IgD-negative memory B cell (primary cell): ENCODE measurements at regions not wholly inside any gene's neighbourhood (a gene's known extent, or its start where the extent isn't known, plus 50 kb on each side); places are given as distances from the start of the nearest gene placed in this dataset.
A peak's percentile ranks its signal among the peaks of the same experiment; 100 is the strongest.

Experiments
- H3K27ac Mint-ChIP-seq, 3 donors: one replicate each; pipeline ENCODE4 v1.8.0; 2020 to 2022; ENCODE audit warnings: mild to moderate bottlenecking in 3 of 3, mixed read lengths in 3 of 3, moderate library complexity in 1 of 3
- H3K27me3 Mint-ChIP-seq: one replicate; pipeline ENCODE4 v1.8.0; 2021; ENCODE audit warnings: mixed read lengths
- H3K36me3 Mint-ChIP-seq: one replicate; pipeline ENCODE4 v1.8.0; 2020; ENCODE audit warnings: mild to moderate bottlenecking, mixed read lengths
- H3K4me1 Mint-ChIP-seq, 3 donors: one replicate each; pipeline ENCODE4 v1.8.0; 2020 to 2022; ENCODE audit warnings: mixed read lengths in 3 of 3, mild to moderate bottlenecking in 1 of 3
- H3K4me3 Mint-ChIP-seq, 4 donors: one replicate each; pipeline ENCODE4 v1.8.0; 2020 to 2022; ENCODE audit warnings: mild to moderate bottlenecking in 4 of 4, mixed read lengths in 4 of 4, moderate library complexity in 3 of 4
- H3K9me3 Mint-ChIP-seq, 3 donors: one replicate each; pipeline ENCODE4 v1.8.0; 2020 to 2021; ENCODE audit warnings: mixed read lengths in 3 of 3, mild to moderate bottlenecking in 1 of 3

- H3K27ac Mint-ChIP-seq = no peak overlapping the region
These were observed 123.4 kb upstream of the NEBL start for GRCh38 chr10:21020545-21020944.

GRCh38 chr10:21019436-21019835 lies 122.3 kb upstream of the NEBL start:
- Mint-ChIP-seq H3K4me3 (no peak overlapping the region), H3K27me3 (peaks cover 3% of the 10 kb centered on the region), H3K4me1 (peaks cover 0 to 2% (median 2%) of the 10 kb centered on the region in 3 donors), H3K9me3 (peaks cover 0 to 4% (median 0%) of the 10 kb centered on the region in 3 donors), H3K27ac (no peak overlapping the region), H3K36me3 (no peaks in the 10 kb centered on the region)

More at GRCh38 chr10:21020545-21020944, 123.4 kb upstream of the NEBL start:
- Mint-ChIP-seq H3K36me3 (no peaks in the 10 kb centered on the region), H3K27me3 (peaks cover 3% of the 10 kb centered on the region), H3K4me1 (peaks cover 0 to 2% (median 2%) of the 10 kb centered on the region in 3 donors), H3K9me3 (peaks cover 0 to 4% (median 0%) of the 10 kb centered on the region in 3 donors), H3K4me3 (no peak overlapping the region)

DNA sequence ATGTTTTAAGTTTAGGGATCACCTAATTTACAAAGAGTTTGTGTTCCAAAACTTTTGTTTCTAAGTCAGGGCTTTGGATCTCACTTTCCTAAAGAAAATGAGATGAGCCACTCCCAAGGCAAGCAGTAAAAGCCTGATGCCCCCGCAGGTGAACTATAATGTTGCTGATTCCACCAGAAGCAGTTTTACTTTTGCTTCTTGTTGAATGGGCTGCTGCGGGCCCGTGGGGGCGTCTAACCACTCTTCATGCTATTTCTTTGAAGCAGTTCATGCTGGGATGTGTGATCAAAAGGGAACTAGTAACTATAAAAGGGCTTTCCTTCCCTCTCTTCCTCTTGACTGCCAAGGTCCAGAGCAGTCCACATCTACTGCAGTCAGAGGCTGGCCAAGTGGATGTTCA lies 118.7 kb upstream of the NEBL start:
- Mint-ChIP-seq H3K4me1 (peaks cover 0 to 2% (median 2%) of the 10 kb centered on the region in 3 donors), H3K36me3 (no peaks in the 10 kb centered on the region), H3K4me3 (no peak overlapping the region), H3K9me3 (peaks cover 0 to 4% (median 0%) of the 10 kb centered on the region in 3 donors), H3K27me3 (peaks cover 3% of the 10 kb centered on the region), H3K27ac (no peak overlapping the region)

GRCh38 chr10:21014141-21014540 lies 117.0 kb upstream of the NEBL start:
- Mint-ChIP-seq H3K27me3 (peaks cover 3% of the 10 kb centered on the region), H3K4me3 (no peak overlapping the region), H3K9me3 (no peaks in the 10 kb centered on the region), H3K36me3 (no peaks in the 10 kb centered on the region), H3K27ac (no peak overlapping the region), H3K4me1 (peaks cover 0 to 2% (median 0%) of the 10 kb centered on the region in 3 donors)

DNA sequence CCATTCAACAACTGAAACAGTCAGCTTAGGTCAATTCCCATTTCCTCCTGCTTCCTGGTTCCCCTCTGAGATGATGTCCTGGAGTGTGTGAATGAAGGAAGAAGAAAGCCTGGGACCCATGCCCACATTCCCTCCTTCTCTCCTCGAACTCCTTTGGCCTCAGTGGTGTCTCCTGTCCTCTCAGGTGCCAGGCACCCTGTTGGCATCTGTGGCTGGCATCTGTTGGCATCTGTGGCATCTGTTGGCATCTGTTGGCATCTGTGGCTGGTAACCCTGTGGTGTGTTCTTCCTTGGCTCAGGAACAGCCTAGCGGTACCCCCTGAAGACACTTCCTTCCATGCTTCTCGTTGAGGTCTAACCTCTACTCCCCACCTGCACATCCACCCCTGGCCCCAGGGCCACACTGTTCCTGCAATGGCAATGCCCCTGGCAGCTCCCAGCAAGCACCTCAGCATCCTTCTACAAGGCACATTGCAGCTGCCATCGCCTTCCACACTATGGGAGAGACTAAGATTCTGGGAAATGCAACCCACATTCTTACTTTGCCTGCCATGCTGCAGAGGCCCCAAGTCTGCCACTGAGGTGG lies 114.4 kb upstream of the NEBL start:
- H3K4me1 Mint-ChIP-seq = no peaks in the 10 kb centered on the region
- no peak overlapping the region for H3K27ac Mint-ChIP-seq
- H3K36me3 Mint-ChIP-seq = no peaks in the 10 kb centered on the region
- no peaks in the 10 kb centered on the region for H3K27me3 Mint-ChIP-seq
- H3K9me3 Mint-ChIP-seq = no peaks in the 10 kb centered on the region
- H3K4me3 Mint-ChIP-seq = no peak overlapping the region

- no peaks in the 10 kb centered on the region for H3K36me3 Mint-ChIP-seq
- no peaks in the 10 kb centered on the region for H3K27me3 Mint-ChIP-seq
- H3K4me1 Mint-ChIP-seq = no peaks in the 10 kb centered on the region
- no peak overlapping the region for H3K27ac Mint-ChIP-seq
- no peak overlapping the region for H3K4me3 Mint-ChIP-seq
- no peaks in the 10 kb centered on the region for H3K9me3 Mint-ChIP-seq
These were observed 113.5 kb upstream of the NEBL start for GRCh38 chr10:21010615-21011014.

- Mint-ChIP-seq H3K36me3 (no peaks in the 10 kb centered on the region), H3K4me1 (peaks cover 0 to 4% (median 0%) of the 10 kb centered on the region in 3 donors), H3K4me3 (peak overlapping the region in 1 of 4 donors; percentile 5), H3K27ac (no peak overlapping the region), H3K9me3 (no peaks in the 10 kb centered on the region), H3K27me3 (peaks cover 4% of the 10 kb centered on the region)
These were observed 106.2 kb upstream of the NEBL start for GRCh38 chr10:21003240-21003822.

- H3K27me3 Mint-ChIP-seq = peaks cover 4% of the 10 kb centered on the region
- H3K9me3 Mint-ChIP-seq = no peaks in the 10 kb centered on the region
- no peak overlapping the region for H3K4me3 Mint-ChIP-seq
- peak overlapping the region in 1 of 3 donors; percentile 65 for H3K27ac Mint-ChIP-seq
- H3K4me1 Mint-ChIP-seq = peaks cover 0 to 4% (median 0%) of the 10 kb centered on the region in 3 donors
- no peaks in the 10 kb centered on the region for H3K36me3 Mint-ChIP-seq
These were observed 105.2 kb upstream of the NEBL start for GRCh38 chr10:21002091-21002878.

DNA sequence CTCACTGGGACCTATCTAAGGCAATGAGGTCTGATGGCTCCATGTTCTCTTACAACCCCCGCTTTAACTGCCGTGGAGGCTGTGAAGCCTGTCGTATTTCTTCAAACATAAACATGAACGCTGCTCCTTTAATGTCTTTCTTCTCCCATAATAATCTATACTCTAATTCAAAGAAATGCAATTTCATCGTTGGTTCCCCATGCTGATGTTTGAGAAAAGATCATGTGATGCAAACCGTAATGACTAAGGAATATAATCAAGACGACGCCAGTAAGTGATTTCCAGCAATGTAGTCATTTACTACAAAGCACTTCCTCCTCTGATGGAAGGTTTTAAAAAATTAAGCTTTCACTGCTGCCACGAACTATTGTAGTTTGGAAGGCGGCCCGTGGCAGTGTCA lies 102.6 kb upstream of the NEBL start:
- Mint-ChIP-seq H3K27me3 (peaks cover 4% of the 10 kb centered on the region), H3K4me3 (no peak overlapping the region), H3K9me3 (no peaks in the 10 kb centered on the region), H3K36me3 (no peaks in the 10 kb centered on the region), H3K27ac (peak overlapping the region in 1 of 3 donors; percentile 44), H3K4me1 (peaks cover 0 to 4% (median 0%) of the 10 kb centered on the region in 3 donors)

- Mint-ChIP-seq H3K27me3 (peaks cover 1% of the 10 kb centered on the region), H3K4me3 (no peak overlapping the region), H3K9me3 (no peaks in the 10 kb centered on the region), H3K36me3 (no peaks in the 10 kb centered on the region), H3K27ac (no peak overlapping the region), H3K4me1 (peaks cover 0 to 4% (median 0%) of the 10 kb centered on the region in 3 donors)
These were observed 100.9 kb upstream of the NEBL start for GRCh38 chr10:20998036-20998435.

- Mint-ChIP-seq H3K4me3 (no peak overlapping the region), H3K36me3 (no peaks in the 10 kb centered on the region), H3K27ac (no peak overlapping the region), H3K27me3 (no peaks in the 10 kb centered on the region), H3K4me1 (no peaks in the 10 kb centered on the region), H3K9me3 (peaks cover 0 to 4% (median 0%) of the 10 kb centered on the region in 3 donors)
These were observed 98.2 kb upstream of the NEBL start for GRCh38 chr10:20995123-20995987.

- Mint-ChIP-seq H3K9me3 (peaks cover 0 to 4% (median 0%) of the 10 kb centered on the region in 3 donors), H3K4me1 (no peaks in the 10 kb centered on the region), H3K36me3 (no peaks in the 10 kb centered on the region), H3K27me3 (no peaks in the 10 kb centered on the region), H3K4me3 (no peak overlapping the region), H3K27ac (no peak overlapping the region)
These were observed 96.9 kb upstream of the NEBL start for GRCh38 chr10:20993830-20994527.

DNA sequence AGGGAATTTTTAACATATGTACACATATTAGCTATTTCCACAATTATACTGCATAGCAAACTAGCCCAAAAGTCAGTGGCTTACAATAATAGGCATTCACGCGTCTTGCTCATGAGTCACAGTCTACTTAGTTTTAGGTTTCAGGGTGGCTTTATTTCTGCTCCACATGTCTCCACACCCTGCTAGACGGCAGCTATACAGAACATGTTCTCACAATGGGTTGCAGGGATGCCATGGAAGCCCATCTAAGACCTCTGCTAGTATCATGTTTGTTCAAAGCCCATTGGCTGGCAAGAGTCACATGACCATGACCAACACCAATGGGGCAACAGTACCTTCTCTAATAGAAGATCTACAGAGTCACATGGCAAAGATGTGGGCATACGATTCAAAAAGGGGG lies 96.3 kb upstream of the NEBL start:
- Mint-ChIP-seq H3K4me1 (no peaks in the 10 kb centered on the region), H3K9me3 (peaks cover 0 to 4% (median 0%) of the 10 kb centered on the region in 3 donors), H3K36me3 (no peaks in the 10 kb centered on the region), H3K4me3 (no peak overlapping the region), H3K27me3 (no peaks in the 10 kb centered on the region), H3K27ac (no peak overlapping the region)

GRCh38 chr10:20991526-20991925 lies 94.4 kb upstream of the NEBL start:
- Mint-ChIP-seq H3K36me3 (no peaks in the 10 kb centered on the region), H3K27ac (no peak overlapping the region), H3K9me3 (peaks cover 0 to 5% (median 0%) of the 10 kb centered on the region in 3 donors)

More at GRCh38 chr10:20991526-20991925, 94.4 kb upstream of the NEBL start:
- H3K4me3 Mint-ChIP-seq = no peak overlapping the region
- H3K27me3 Mint-ChIP-seq = peaks cover 4% of the 10 kb centered on the region
- H3K4me1 Mint-ChIP-seq = no peaks in the 10 kb centered on the region
